ENCODE measurements at regions not wholly inside any gene's neighbourhood (a gene's known extent, or its start where the extent isn't known, plus 50 kb on each side); places are given as distances from the start of the nearest gene placed in this dataset.

DNA sequence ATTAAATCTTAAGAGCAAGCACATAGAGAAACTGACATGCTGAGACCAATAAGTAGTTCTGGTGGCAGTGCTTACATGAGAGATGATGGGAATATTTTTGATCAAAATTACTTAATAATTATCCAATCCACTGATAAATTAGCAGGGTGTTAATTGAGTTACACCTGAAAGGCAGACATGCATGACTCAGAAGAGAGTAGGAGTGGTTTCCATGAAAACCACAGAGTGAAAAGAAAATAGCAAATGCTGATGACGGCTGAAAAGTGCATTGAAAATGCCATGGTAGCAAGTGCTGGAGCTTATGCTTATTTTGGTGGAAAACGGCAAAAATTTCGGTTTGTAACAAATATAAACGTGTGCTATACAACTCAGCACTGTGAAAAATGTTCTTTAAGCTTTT is 267.8 kb upstream of the LRRN1 start:
- H3K4me1 Mint-ChIP-seq (ENCODE audit: low read depth) = peaks cover 6% of the 10 kb centered on the region
- H3K9me3 Mint-ChIP-seq = no peaks in the 10 kb centered on the region
- H3K27me3 Mint-ChIP-seq = no peaks in the 10 kb centered on the region
- H3K36me3 Mint-ChIP-seq (ENCODE audit: low read depth) = no peaks in the 10 kb centered on the region
- DNase-seq = no peak
- no peak overlapping the region for H3K27ac Mint-ChIP-seq
- H3K4me3 Mint-ChIP-seq = no peak overlapping the region

- H3K36me3 Mint-ChIP-seq (ENCODE audit: low read depth) = no peaks in the 10 kb centered on the region
- DNase-seq = no peak
- H3K4me1 Mint-ChIP-seq (ENCODE audit: low read depth) = no peaks in the 10 kb centered on the region
- H3K4me3 Mint-ChIP-seq = no peak overlapping the region
- no peak overlapping the region for H3K27ac Mint-ChIP-seq
- no peaks in the 10 kb centered on the region for H3K9me3 Mint-ChIP-seq
- H3K27me3 Mint-ChIP-seq = peaks cover 6% of the 10 kb centered on the region
These were observed 280.0 kb upstream of the LRRN1 start for GRCh38 chr3:3519266-3519665.

DNA sequence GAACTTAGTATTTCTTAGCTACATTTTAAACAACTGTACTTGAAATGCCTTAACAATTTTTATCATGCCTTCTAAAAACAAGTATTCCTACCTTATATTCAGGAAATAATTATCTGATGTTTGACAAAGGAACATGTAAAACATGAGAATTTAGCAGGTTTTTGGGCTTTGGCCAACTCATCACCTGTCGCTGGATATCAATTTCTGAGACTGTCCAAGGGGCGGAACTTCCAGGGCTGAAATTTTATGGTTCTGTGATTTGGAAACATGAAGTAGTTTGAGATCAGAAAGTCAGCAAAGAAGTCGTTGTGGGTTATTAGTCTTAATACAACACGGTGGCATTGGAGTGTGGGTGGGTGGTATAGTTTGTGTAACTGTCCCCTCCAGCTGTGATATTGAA is 282.2 kb upstream of the LRRN1 start:
- Mint-ChIP-seq H3K36me3 (ENCODE audit: low read depth) (no peaks in the 10 kb centered on the region), H3K9me3 (no peaks in the 10 kb centered on the region)

GRCh38 chr3:3516384-3516783 is 282.8 kb upstream of the LRRN1 start:
- H3K4me3 Mint-ChIP-seq = no peak overlapping the region

More for the DNA sequence above, 282.2 kb upstream of the LRRN1 start:
- H3K4me1 Mint-ChIP-seq (ENCODE audit: low read depth) = no peaks in the 10 kb centered on the region
- H3K27me3 Mint-ChIP-seq = peaks cover 6% of the 10 kb centered on the region
- no peak overlapping the region for H3K4me3 Mint-ChIP-seq
- DNase-seq = no peak
- no peak overlapping the region for H3K27ac Mint-ChIP-seq

GRCh38 chr3:3509665-3510064 is 289.6 kb upstream of the LRRN1 start:
- peaks cover 3% of the 10 kb centered on the region for H3K27me3 Mint-ChIP-seq
- no peak for DNase-seq
- H3K27ac Mint-ChIP-seq = no peak overlapping the region
- H3K4me3 Mint-ChIP-seq = no peak overlapping the region
- H3K36me3 Mint-ChIP-seq (ENCODE audit: low read depth) = no peaks in the 10 kb centered on the region
- H3K9me3 Mint-ChIP-seq = no peaks in the 10 kb centered on the region
- no peaks in the 10 kb centered on the region for H3K4me1 Mint-ChIP-seq (ENCODE audit: low read depth)

More at GRCh38 chr3:3516384-3516783, 282.8 kb upstream of the LRRN1 start:
- DNase-seq = no peak
- Mint-ChIP-seq H3K4me1 (ENCODE audit: low read depth) (no peaks in the 10 kb centered on the region), H3K27ac (no peak overlapping the region), H3K9me3 (no peaks in the 10 kb centered on the region), H3K36me3 (ENCODE audit: low read depth) (no peaks in the 10 kb centered on the region), H3K27me3 (peaks cover 6% of the 10 kb centered on the region)

- no peak for DNase-seq
- H3K36me3 Mint-ChIP-seq (ENCODE audit: low read depth) = no peaks in the 10 kb centered on the region
- no peak overlapping the region for H3K4me3 Mint-ChIP-seq
- no peaks in the 10 kb centered on the region for H3K9me3 Mint-ChIP-seq
- no peak overlapping the region for H3K27ac Mint-ChIP-seq
- H3K27me3 Mint-ChIP-seq = peaks cover 3% of the 10 kb centered on the region
- no peaks in the 10 kb centered on the region for H3K4me1 Mint-ChIP-seq (ENCODE audit: low read depth)
These were observed 294.5 kb upstream of the LRRN1 start for GRCh38 chr3:3504686-3505085.

DNA sequence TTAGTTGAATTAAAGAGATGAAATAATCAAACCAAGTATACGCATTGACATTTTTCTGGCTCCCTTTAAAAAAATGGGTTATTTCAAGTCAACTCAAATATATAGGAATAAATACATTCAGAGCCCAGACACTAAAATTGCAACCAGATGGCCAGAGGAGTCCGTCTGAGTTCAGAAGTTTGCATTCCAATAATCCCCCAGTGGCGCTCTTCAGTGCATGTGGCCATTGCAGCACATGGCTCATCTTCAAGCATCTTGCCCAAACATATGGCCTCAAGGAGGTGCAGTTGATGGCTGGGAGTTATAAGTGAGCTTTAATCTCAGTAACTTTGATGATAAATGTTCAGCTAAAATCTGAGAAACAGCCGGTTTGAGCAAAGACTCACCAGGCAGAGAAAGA is 295.8 kb upstream of the LRRN1 start:
- Mint-ChIP-seq H3K36me3 (ENCODE audit: low read depth) (no peaks in the 10 kb centered on the region), H3K9me3 (no peaks in the 10 kb centered on the region), H3K4me1 (ENCODE audit: low read depth) (no peaks in the 10 kb centered on the region), H3K27ac (no peak overlapping the region), H3K4me3 (no peak overlapping the region), H3K27me3 (peaks cover 3% of the 10 kb centered on the region)
- no peak for DNase-seq

DNA sequence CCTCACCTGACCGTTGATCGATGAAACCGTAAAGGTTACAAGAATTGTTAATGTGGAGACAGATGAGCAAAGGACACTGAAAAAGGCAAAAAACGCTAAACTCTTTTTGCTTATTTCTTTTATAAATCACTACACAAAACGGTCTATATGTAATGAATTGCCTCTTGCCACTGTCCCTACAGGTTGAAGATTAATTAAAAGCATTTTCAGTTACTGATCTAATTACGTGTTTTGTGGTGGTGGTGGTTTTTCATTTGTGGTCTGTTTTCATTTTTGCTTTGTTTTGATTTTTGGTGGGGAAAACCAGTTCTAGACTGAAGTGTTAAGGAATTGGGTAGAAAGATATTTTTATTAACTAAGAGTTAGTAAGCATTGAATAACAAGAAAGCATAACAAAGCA is 299.2 kb upstream of the LRRN1 start:
- no peak overlapping the region for H3K27ac Mint-ChIP-seq
- no peaks in the 10 kb centered on the region for H3K36me3 Mint-ChIP-seq (ENCODE audit: low read depth)
- H3K27me3 Mint-ChIP-seq = no peaks in the 10 kb centered on the region
- DNase-seq = no peak
- H3K4me3 Mint-ChIP-seq = no peak overlapping the region
- no peaks in the 10 kb centered on the region for H3K4me1 Mint-ChIP-seq (ENCODE audit: low read depth)
- no peaks in the 10 kb centered on the region for H3K9me3 Mint-ChIP-seq

- Mint-ChIP-seq H3K27ac (no peak overlapping the region), H3K9me3 (no peaks in the 10 kb centered on the region), H3K4me1 (ENCODE audit: low read depth) (no peaks in the 10 kb centered on the region), H3K36me3 (ENCODE audit: low read depth) (no peaks in the 10 kb centered on the region), H3K4me3 (no peak overlapping the region), H3K27me3 (no peaks in the 10 kb centered on the region)
- no peak for DNase-seq
These were observed 300.1 kb upstream of the LRRN1 start for GRCh38 chr3:3499012-3499562.

- no peak overlapping the region for H3K4me3 Mint-ChIP-seq
- no peak overlapping the region for H3K27ac Mint-ChIP-seq
- H3K9me3 Mint-ChIP-seq = peaks cover 9% of the 10 kb centered on the region
- no peaks in the 10 kb centered on the region for H3K27me3 Mint-ChIP-seq
- H3K36me3 Mint-ChIP-seq (ENCODE audit: low read depth) = no peaks in the 10 kb centered on the region
- H3K4me1 Mint-ChIP-seq (ENCODE audit: low read depth) = no peaks in the 10 kb centered on the region
- no peak for DNase-seq
These were observed 303.6 kb upstream of the LRRN1 start for GRCh38 chr3:3495611-3496010.

GRCh38 chr3:3476669-3477068 is 297.2 kb upstream of the CRBN start:
- H3K4me3 Mint-ChIP-seq = no peak overlapping the region
- no peaks in the 10 kb centered on the region for H3K4me1 Mint-ChIP-seq (ENCODE audit: low read depth)
- no peak for DNase-seq
- H3K27me3 Mint-ChIP-seq = no peaks in the 10 kb centered on the region
- H3K27ac Mint-ChIP-seq = no peak overlapping the region
- no peaks in the 10 kb centered on the region for H3K9me3 Mint-ChIP-seq
- H3K36me3 Mint-ChIP-seq (ENCODE audit: low read depth) = no peaks in the 10 kb centered on the region

DNA sequence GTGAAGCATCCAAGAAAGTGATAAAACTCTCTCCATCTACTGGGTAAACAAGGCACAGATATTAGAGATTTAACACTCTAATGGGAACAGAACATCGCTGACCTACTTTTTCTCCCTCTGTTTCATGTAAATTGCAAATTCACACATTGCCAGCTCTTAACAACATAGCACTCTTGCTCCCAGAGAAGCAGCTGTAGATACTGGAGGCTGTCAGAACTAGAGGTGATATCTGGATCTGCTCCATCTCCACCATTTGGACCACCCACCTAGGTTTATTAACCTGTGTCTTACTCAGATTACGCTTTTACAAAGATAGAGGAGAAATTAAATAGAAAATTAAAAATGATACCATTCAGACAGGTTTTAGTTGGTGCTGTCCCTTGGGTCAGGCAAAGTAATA is 289.1 kb upstream of the CRBN start:
- Mint-ChIP-seq H3K4me1 (ENCODE audit: low read depth) (no peaks in the 10 kb centered on the region), H3K36me3 (ENCODE audit: low read depth) (no peaks in the 10 kb centered on the region), H3K27ac (no peak overlapping the region), H3K27me3 (no peaks in the 10 kb centered on the region), H3K4me3 (no peak overlapping the region), H3K9me3 (no peaks in the 10 kb centered on the region)
- DNase-seq = no peak

DNA sequence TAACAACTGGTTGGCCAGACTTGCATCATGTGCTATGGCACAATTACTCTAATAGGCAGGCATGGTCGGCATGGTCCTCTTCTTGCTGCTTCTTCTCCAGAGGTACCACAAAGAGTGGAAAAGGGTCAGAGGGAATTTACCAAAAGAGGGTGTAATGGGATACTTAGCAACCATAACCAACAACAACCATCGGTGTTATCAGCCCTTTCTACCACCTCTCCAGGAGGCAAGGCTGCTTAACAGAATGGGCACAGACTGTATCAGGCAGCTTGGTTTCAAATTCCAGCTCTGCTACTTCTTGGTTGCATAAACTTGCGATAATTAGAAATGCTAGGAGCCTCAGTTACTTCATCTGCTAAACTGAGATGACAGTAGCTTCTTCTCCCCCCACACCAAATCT is 284.6 kb upstream of the CRBN start:
- H3K4me3 Mint-ChIP-seq = no peak overlapping the region
- H3K27me3 Mint-ChIP-seq = no peaks in the 10 kb centered on the region
- H3K4me1 Mint-ChIP-seq (ENCODE audit: low read depth) = no peaks in the 10 kb centered on the region
- no peaks in the 10 kb centered on the region for H3K36me3 Mint-ChIP-seq (ENCODE audit: low read depth)
- H3K9me3 Mint-ChIP-seq = no peaks in the 10 kb centered on the region
- DNase-seq = no peak
- no peak overlapping the region for H3K27ac Mint-ChIP-seq

DNA sequence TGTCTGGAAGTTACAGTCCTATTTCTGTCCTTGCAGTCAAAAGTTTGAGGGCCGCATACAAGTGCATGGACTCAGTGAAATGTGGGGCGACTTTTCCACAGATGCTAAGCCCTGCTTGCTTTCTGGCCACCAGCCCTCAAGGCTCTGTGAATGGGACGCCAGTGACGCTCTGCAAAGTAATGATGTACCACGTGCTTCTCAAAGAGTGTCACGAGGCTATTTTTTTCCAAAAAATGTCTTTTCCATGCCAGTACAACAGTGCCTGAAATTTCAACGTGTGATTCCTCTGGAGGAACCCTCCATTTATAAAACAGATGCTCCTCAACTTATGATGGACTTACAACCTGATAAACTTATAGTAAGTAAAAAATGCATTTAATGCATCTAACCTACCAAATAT is 281.8 kb upstream of the CRBN start:
- Mint-ChIP-seq H3K4me1 (ENCODE audit: low read depth) (no peaks in the 10 kb centered on the region), H3K9me3 (no peaks in the 10 kb centered on the region), H3K4me3 (no peak overlapping the region), H3K27me3 (no peaks in the 10 kb centered on the region), H3K27ac (no peak overlapping the region), H3K36me3 (ENCODE audit: low read depth) (no peaks in the 10 kb centered on the region)
- DNase-seq = no peak

GRCh38 chr3:3448468-3448867 is 269.0 kb upstream of the CRBN start:
- H3K9me3 Mint-ChIP-seq = no peaks in the 10 kb centered on the region
- H3K4me1 Mint-ChIP-seq (ENCODE audit: low read depth) = no peaks in the 10 kb centered on the region
- H3K36me3 Mint-ChIP-seq (ENCODE audit: low read depth) = no peaks in the 10 kb centered on the region
- no peak overlapping the region for H3K27ac Mint-ChIP-seq
- peaks cover 3% of the 10 kb centered on the region for H3K27me3 Mint-ChIP-seq
- no peak for DNase-seq
- no peak overlapping the region for H3K4me3 Mint-ChIP-seq

DNA sequence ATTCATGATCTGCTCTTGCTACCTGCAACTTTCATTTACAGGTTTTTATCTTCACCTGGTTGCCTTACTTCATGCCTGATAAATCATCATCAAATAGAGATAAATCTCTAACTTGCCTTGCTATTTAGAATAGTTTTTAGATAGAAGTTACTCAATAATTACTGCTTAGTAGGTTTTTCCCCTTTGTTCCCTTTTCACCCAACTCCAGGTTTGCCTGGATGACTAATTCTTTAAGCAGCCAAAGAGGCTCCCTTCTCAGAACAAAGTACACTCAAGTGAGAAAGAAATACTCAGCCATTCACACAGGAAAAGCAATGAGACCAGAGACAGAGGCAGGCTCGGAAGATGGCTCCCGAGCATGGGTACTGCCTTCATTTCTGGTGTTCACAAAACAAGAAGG is 268.1 kb upstream of the CRBN start:
- no peaks in the 10 kb centered on the region for H3K27me3 Mint-ChIP-seq
- H3K9me3 Mint-ChIP-seq = no peaks in the 10 kb centered on the region
- no peak for DNase-seq
- H3K27ac Mint-ChIP-seq = no peak overlapping the region
- no peak overlapping the region for H3K4me3 Mint-ChIP-seq
- no peaks in the 10 kb centered on the region for H3K4me1 Mint-ChIP-seq (ENCODE audit: low read depth)
- H3K36me3 Mint-ChIP-seq (ENCODE audit: low read depth) = no peaks in the 10 kb centered on the region
